HG02763 (cell line): ENCODE measurements at regions not wholly inside any gene's neighbourhood (a gene's known extent, or its start where the extent isn't known, plus 50 kb on each side); places are given as distances from the start of the nearest gene placed in this dataset.

Experiments used
- ATAC-seq: cut with Tn5 transposase; IDR thresholded peaks from one replicate; pipeline ENCODE4 v1.9.1; 2021; ENCODE audit warnings: mild to moderate bottlenecking, moderate library complexity; ENCODE audit not compliant: unreplicated experiment

DNA sequence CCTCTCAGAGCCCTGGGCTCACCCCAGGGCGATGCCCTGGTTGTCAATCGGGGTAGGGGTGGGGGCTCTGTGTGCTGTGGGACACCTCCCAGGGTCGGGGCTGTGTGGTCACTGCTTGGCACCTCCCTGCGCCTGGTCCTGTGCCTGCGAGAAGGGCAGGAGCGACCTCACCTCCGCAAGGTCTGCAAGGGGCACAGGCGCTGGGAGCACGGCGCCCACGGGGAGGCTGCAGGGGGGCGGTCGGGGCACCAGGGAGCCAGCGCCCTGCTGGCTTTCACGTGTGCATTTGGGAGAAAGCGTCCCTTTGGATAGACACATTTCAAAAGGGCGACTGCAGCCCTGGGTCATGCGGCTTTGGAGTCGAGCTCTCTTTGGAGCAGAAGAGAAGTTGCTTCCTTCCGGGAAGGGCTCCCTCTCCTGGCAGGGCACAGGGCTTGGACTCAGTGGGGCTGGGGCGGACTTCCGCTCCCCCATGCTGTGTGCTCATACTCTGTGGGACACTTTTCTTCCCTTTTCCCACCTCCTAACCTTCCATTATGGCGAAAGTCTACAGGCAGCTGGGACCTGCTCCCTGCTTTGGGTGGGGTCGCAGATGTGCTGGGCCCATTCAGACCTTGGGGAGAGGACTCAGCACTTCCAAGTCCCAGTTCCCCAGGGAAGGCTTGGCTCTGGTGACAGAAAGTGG, 52.9 kb upstream of the SLC28A3 start:
- no peak for ATAC-seq

- no peak for ATAC-seq
Measured at GRCh38 chr9:84394036-84394435, 53.5 kb upstream of the SLC28A3 start.

GRCh38 chr9:84397151-84397728, 56.7 kb upstream of the SLC28A3 start:
- ATAC-seq = peak; percentile 77

- ATAC-seq = no peak
Measured at GRCh38 chr9:84397822-84398221, 57.3 kb upstream of the SLC28A3 start.

- no peak for ATAC-seq
Measured at GRCh38 chr9:84402517-84402916, 62.0 kb upstream of the SLC28A3 start.

DNA sequence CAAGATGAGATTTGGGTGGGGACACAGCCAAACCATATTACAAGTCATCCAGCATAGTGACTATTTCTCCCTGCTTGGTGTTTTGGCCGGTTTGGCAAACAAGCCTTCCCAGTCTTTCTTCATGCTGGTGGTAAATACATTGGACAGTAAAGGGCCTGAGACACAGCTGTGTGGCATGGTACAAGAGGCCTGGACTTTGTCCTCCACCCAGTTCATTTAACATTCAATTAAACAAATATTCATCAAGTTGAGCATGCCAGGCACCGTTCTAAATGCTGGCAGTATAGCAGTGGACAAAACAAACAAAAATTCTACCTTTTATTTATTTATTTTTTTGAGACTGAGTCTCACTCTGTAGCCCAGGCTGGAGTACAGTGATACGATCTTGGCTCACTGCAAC, 62.7 kb upstream of the SLC28A3 start:
- no peak for ATAC-seq

DNA sequence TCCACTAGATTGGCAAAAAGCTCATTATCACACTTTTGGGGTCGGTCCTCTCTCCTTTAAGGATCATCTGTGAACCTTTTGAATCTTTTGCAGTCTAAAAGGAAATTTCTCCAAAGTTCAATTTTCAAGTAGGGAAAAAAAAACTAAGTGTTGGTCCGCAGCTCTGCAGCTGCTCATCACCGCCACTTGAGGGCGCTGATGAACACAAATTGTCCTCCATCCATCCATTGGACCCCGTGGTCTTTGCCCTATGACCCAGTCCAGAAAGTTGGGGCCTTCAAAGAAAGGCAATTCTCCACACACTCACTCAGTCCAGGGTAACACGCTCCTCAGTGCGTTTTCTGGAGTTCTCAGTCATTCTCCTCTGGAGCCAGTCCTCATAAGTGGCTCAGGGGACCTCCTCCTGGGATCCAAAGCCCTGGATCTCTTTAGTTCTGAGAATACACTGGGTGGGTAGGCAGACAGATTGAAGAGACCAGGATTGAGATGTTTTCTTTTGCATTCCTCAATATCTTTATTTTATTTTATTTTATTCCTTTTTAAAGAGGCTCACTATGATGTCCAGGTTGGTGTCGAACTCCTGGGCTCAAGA, 63.6 kb upstream of the SLC28A3 start:
- ATAC-seq = no peak

- no peak for ATAC-seq
Measured at GRCh38 chr9:84405667-84406066, 65.1 kb upstream of the SLC28A3 start.

DNA sequence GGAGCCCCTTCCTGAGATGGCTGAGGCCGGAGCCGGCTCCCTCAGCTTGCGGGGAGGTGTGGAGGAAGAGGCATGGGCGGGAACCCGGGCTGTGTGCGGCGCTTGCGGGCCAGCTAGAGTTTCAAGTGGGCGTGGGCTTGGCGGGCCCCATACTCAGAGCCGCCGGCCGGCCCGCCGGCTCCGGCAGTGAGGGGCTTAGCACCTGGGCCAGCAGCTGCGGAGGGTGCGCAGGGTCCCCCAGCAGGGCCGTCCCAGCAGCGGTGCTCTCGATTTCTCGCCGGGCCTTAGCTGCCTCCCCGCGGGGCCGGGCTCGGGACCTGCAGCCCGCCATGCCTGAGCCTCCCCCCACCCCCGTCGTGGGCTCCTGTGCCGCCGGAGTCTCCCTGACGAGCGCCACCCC, 67.9 kb upstream of the SLC28A3 start:
- ATAC-seq = no peak

DNA sequence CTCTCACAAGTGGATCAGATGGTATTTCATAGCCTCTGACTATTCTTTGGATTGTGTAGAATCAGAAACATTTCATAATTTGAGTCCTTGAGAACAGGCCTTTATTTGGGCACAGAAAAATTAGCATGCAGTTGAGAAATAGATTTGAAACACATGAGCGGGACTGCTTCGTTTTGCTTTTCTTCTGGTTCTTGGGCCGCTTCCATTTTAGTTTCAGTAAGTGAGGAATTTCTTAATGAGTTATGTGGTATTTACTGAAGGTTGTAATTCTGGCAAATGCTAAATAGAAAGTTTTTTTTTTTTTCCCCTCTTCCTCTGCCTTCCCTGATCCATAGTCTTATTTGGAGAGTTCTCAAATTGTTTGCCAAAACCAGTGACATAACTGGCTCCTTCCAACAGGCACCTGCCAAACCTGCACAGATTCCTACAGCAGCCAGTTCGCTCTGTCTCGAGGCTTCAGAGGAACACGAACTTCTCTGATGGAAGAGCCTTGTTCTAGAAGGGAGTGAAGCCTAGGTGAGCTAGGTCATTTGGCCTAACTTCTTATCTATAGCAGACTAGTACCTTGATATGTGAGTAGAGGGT, 71.2 kb upstream of the SLC28A3 start:
- ATAC-seq = no peak

GRCh38 chr9:84412654-84413053, 72.1 kb upstream of the SLC28A3 start:
- no peak for ATAC-seq

DNA sequence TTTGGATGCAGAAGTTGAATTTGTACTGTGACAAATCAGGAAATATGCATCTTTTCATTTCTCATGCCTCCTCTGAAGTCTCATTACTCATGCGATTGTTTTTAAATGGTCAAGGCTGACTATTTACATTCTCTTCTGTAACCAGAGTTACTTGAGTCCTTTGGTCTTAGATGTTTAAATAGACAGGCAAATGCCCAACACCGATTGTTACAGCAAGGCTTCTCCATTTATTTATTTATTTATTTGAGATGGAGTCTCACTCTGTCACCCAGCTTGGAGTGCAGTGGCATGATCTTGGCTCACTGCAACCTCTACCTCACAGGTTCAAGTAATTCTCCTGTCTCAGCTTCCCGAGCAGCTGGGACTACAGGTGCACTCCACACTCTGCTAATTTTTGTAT, 72.7 kb upstream of the SLC28A3 start:
- ATAC-seq = no peak

GRCh38 chr9:84419031-84419602, 78.6 kb upstream of the SLC28A3 start:
- ATAC-seq = no peak

- no peak for ATAC-seq
Measured at GRCh38 chr9:84424931-84425330, 84.4 kb upstream of the SLC28A3 start.

- no peak for ATAC-seq
Measured at GRCh38 chr9:84432746-84433145, 92.2 kb upstream of the SLC28A3 start.

GRCh38 chr9:84435902-84436301, 95.3 kb upstream of the SLC28A3 start:
- ATAC-seq = no peak

- ATAC-seq = no peak
Measured at GRCh38 chr9:84436386-84437109, 96.0 kb upstream of the SLC28A3 start.

GRCh38 chr9:84438391-84438790, 97.8 kb upstream of the SLC28A3 start:
- ATAC-seq = no peak

GRCh38 chr9:84439250-84439649, 98.7 kb upstream of the SLC28A3 start:
- ATAC-seq = no peak

DNA sequence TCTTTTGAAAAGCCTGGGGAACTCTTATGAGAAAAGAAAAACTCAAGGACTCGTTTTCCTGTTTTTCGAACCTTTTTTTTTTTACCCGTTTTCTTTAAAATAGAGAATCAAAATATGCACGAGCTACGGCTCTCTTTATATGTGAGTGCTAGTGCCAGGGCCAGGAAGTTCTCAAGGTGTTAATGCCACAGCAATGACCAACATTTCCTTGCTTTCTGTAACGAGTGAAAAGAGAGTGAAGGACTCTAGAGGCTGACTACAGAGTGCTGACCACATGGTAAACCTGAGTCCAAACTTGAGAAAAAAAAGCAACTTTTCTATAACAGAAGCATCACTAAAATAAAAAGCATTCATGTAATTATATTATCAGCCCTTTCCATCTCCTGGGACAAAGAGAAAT, 102.2 kb upstream of the SLC28A3 start:
- ATAC-seq = no peak

DNA sequence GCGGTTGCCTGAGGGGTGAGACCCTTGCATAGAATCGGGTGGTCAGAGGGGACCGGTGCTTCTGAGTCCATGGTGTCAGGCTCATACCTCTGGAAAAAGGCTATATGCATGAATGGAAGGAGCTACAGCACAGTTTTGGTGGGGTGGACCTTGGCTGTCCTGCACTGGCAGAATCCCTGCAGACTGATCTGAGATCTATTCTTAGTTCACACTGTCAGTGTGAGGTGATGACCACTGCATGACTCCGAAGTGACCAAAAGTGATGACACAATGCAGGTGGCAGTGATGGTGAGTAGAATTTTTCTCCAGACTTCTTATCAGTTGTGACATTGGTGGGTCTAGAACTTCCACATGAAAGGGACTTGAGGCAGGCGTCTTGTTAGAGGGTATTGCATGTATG, 105.2 kb upstream of the SLC28A3 start:
- no peak for ATAC-seq
